GM18507 (cell line): ENCODE measurements at regions not wholly inside any gene's neighbourhood (a gene's known extent, or its start where the extent isn't known, plus 50 kb on each side); places are given as distances from the start of the nearest gene placed in this dataset.

ENCODE experiments used
- DNase-seq: peaks from one replicate; pipeline ENCODE4 v3.0.0; 2011; ENCODE audit warnings: low read depth; ENCODE audit not compliant: insufficient read length; ENCODE audit errors: extremely low spot score
- FAIRE-seq: peaks from 2 replicates; lab custom pipeline; 2011; peaks lifted over from hg19 to GRCh38; lab: Jason Lieb, UNC

- no peak for FAIRE-seq
- DNase-seq: no peak
Measured at GRCh38 chr6:146898888-146899227, 300.1 kb downstream of the ADGB start.

DNA sequence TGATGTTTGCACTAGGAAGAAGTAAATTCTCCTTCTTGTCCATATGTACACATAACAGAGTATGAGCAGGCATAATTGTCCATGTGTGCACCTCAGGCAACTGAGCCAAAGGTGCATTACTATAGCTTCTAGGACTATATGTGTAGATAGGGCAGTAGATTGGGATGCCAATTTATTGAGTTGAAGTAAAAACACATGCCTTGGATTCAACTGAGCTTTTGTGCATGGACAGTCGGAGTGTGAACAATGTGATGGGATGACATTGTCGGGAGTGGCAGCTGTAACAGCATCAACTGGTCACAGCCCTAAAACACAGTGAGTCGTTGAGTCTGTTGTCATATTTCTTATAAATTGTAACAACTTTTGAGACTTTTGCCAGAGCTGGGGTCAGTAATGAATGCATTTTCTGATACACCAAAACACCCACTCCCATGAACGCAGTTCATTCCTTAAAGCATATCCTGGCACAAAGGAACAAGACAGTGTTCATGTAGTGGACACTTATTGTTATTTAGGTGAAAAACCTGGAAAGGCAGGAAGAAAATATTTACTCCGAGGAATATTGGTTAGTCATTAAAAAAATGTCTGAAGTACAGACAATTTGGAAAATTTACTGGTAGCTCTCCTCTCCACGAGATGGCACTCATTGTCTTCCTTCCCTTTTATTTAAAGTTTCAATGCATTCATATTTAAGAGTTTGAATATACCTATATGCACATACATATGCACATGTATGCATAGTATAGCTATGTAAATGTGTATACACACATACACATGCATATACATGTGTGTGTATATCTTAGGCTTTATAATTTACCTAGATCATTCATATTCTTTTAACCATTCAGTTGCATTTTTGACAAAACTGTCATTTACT lies 302.0 kb upstream of the STXBP5 start:
- DNase-seq: no peak
- peak; percentile 15 for FAIRE-seq

DNA sequence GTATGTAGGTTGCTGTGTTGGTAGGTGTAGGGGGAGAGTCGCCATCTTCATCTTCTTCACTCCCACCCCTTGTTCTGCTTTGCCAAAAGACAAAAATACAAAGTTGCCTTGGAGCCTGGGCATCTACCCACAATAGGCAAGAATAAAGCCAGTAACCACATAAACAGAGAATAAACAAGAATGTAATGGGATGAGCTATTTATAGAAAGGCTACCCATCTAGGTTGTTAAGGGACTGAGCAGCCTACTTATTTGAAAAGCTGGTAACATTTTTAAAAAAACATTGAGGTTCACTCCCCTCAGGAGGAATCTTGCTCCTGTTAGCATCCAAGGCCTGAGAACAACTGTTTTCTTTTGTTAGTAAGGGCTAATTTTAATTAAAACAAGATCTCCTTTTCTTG lies 301.4 kb upstream of the STXBP5 start:
- DNase-seq (no peak), FAIRE-seq (no peak)

GRCh38 chr6:146903451-146903850 lies 300.8 kb upstream of the STXBP5 start:
- FAIRE-seq (no peak), DNase-seq (no peak)

DNA sequence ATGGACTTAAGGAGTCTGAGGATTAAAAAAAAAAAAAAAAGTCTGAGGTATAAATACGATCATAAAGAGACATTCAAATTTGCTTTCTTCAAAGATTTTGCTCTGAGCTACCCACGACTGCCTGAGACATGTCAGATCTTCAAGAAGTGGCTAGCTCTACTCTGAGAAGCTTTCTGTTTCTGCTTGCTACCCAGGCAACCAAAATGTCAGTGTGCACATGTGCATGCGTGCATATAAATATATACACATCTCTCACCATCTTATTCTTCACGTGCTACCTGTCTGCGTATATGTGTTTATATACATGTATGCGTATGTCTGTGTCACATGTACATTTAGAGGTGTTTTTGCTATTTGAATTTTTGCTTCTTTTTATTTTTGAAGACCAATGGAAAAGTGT lies 299.6 kb upstream of the STXBP5 start:
- FAIRE-seq (no peak), DNase-seq (no peak)

DNA sequence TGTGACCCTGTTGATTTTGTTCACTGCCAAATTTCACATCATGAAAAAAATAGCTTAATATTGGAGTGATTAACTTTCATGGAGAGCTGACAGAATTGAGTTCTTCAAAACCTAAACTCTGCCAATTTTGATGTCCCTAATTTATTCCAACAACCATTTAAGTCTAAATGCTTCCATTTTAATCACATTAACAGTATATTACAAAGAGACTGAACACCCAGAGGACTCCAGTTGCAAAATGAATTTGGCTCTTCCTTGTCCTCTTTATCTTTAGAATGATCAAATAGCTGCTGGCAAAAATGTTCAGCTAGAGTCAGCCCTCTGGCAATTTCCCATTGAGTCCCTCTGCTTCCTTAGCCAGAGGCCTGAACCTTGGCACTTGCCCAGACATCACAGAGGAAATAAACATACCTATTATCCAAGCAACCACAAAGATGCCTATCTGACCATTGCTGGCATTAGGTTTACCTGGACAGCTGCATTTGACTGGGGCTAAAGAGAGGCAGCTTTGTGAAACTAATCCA lies 299.0 kb upstream of the STXBP5 start:
- DNase-seq: no peak
- no peak for FAIRE-seq

GRCh38 chr6:146908786-146909185 lies 295.4 kb upstream of the STXBP5 start:
- no peak for FAIRE-seq
- no peak for DNase-seq

GRCh38 chr6:146909376-146909775 lies 294.8 kb upstream of the STXBP5 start:
- no peak for FAIRE-seq
- no peak for DNase-seq

GRCh38 chr6:146909886-146910285 lies 294.3 kb upstream of the STXBP5 start:
- FAIRE-seq (no peak), DNase-seq (no peak)

DNA sequence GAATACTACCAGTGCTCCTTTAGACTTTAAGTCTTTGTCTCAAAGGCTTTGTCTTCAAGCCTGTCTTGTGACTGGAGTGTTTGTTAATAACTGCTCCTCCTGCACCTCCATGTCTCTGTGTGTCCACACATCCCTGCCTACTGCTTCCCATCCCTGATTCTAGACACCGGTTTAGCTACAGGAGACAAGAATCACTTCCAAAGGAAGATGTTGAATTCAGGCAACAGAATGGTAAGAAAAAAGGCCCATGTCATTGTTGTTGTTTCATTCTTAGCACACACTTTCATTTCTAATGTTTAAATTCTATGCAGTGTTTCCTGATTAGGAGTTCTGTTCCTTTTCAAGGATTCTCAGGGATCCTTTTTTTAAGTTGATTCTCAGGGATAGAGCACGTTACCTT lies 293.6 kb upstream of the STXBP5 start:
- FAIRE-seq (no peak), DNase-seq (no peak)

DNA sequence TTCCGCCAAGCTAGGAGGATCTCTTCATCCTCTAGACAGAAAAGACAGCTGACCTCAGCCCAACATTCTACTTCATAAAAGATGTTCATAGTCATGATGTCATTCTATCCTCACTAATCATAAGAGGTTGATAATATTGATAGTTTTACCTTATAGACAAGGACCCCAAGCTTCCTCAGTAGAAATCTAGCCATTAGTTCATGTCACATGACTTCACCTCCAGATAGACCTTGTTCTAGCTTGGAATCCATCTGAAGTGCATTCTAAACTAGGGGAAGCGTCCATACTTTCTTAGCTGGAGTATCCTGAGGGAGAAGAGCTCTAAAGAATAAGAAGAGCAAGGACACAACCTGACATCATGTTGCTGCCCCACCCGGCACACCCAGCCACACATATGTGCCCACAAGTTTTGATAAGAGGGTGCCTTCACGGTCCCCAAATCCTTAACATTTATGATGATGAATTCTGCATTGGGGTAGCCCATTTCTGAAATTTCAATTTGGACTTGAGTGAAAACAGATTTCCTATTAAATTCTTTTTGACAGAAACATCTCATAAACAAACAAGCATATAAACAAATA lies 292.5 kb upstream of the STXBP5 start:
- no peak for FAIRE-seq
- DNase-seq: no peak

- FAIRE-seq (no peak), DNase-seq (no peak)
Measured at GRCh38 chr6:146912730-146913685, 291.2 kb upstream of the STXBP5 start.

- no peak for FAIRE-seq
- no peak for DNase-seq
Measured at GRCh38 chr6:146913842-146914488, 290.3 kb upstream of the STXBP5 start.

- DNase-seq: no peak
Measured at GRCh38 chr6:146914489-146915483, 289.4 kb upstream of the STXBP5 start.

DNA sequence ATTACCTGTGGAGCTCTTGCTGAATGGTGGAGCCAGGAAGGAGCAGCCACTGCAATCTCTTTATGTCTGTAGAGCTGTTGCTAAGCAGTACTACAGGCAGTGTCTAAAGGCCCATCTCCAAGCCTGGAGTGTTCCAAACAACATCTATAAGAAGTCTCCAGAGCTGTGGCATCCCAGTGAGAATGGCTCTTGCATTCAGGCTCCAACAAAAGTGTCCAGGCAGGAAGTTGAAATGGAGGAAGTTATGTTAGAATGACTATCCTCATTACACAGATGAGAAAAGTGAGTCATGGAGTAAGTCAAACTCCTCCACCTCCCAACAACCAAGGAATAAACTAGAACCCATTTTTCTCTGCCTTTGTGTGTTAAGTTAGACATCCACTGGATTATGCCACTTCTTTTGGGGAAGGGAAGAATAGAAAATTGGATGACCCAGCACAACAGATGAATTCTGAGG lies 288.5 kb upstream of the STXBP5 start:
- DNase-seq: no peak
- FAIRE-seq: no peak

More at GRCh38 chr6:146914489-146915483, 289.4 kb upstream of the STXBP5 start:
- no peak for FAIRE-seq

GRCh38 chr6:146916435-146917025 lies 287.7 kb upstream of the STXBP5 start:
- DNase-seq (no peak), FAIRE-seq (no peak)

- FAIRE-seq: no peak
- no peak for DNase-seq
Measured at GRCh38 chr6:146917182-146917581, 287.0 kb upstream of the STXBP5 start.

DNA sequence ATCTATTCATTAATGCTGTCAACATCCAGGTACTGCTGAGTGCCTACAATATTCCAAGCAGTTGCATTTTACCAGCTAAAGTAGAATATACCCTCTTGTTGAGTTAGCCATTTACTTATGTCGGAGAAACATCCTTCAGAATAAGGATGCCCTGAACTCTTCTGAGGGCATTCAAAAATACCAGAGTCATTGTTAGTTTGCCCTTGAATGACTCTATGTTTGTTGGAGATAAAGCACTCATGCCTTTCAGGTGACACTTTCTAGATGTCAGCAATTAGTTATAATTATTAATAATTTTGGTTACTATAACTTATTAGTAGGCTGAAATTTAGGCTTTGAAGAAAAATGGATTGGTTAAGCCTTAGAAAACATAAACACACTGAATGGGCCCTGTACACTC lies 286.2 kb upstream of the STXBP5 start:
- FAIRE-seq: no peak
- no peak for DNase-seq
